SK-N-SH treated with all-trans-retinoic acid at 6 μM for 48 hours (cell line): ENCODE measurements at regions not wholly inside any gene's neighbourhood (a gene's known extent, or its start where the extent isn't known, plus 50 kb on each side); places are given as distances from the start of the nearest gene placed in this dataset.

ENCODE experiments used
- CSRNP3 ChIP-seq: fragments of 250-450 bp; sonication (Bioruptor Pico); IDR thresholded peaks from 2 replicates; pipeline ENCODE4 v1.5.1; 2021; ENCODE audit warnings: mild to moderate bottlenecking, moderate library complexity
- ISL1 ChIP-seq: fragments of 250-450 bp; sonication (Bioruptor Pico); IDR thresholded peaks from 2 replicates; pipeline ENCODE4 v2.1.2; 2022; ENCODE audit warnings: mild to moderate bottlenecking, moderate library complexity
- PPARA ChIP-seq: fragments of 250-450 bp; sonication (Bioruptor Pico); IDR thresholded peaks from 2 replicates; pipeline ENCODE4 v1.5.0; 2020; ENCODE audit warnings: mild to moderate bottlenecking, borderline replicate concordance
- RARB ChIP-seq: fragments of 250-450 bp; sonication (Bioruptor Pico); IDR thresholded peaks from 2 replicates; pipeline ENCODE4 v1.8.0; 2021; ENCODE audit warnings: mild to moderate bottlenecking, moderate library complexity
- SNAI2 ChIP-seq: fragments of 250-450 bp; sonication (Bioruptor Pico); IDR thresholded peaks from 2 replicates; pipeline ENCODE4 v1.5.0; 2020; ENCODE audit warnings: mild to moderate bottlenecking, moderate library complexity
- TSHZ2 ChIP-seq: fragments of 250-450 bp; sonication (Bioruptor Pico); IDR thresholded peaks from 2 replicates; pipeline ENCODE4 v1.5.0; 2020; ENCODE audit warnings: mild to moderate bottlenecking, moderate library complexity
- ZNF565 ChIP-seq: fragments of 450-650 bp; formaldehyde crosslinking; conservative IDR thresholded peaks from 2 replicates; pipeline ENCODE4 v1.5.0; 2020; ENCODE audit warnings: low read depth, mild to moderate bottlenecking, moderate library complexity

- no peak for TF ChIP-seq SNAI2 (CRISPR knock-in tag)
- no peak for TF ChIP-seq RARB (CRISPR knock-in tag)
- TF ChIP-seq CSRNP3 (CRISPR knock-in tag) = no peak
- TF ChIP-seq ISL1 = no peak
- no peak for TF ChIP-seq TSHZ2 (CRISPR knock-in tag)
- TF ChIP-seq PPARA (CRISPR knock-in tag) = no peak
- no peak for TF ChIP-seq ZNF565 (CRISPR knock-in tag)
Observed at GRCh38 chr17:5913032-5913531, 157.1 kb upstream of the WSCD1 start.
